Muscle of back (tissue), 3 donors: ENCODE measurements at regions not wholly inside any gene's neighbourhood (a gene's known extent, or its start where the extent isn't known, plus 50 kb on each side); places are given as distances from the start of the nearest gene placed in this dataset.
A peak's percentile ranks its signal among the peaks of the same experiment; 100 is the strongest.

Source experiments
- DNase-seq, 3 donors: peaks; one replicate each; pipeline versions ENCODE4 v3.0.0 to v3.0.0-alpha.2; 2013

- no peak for DNase-seq
These were observed 509.1 kb upstream of the FAT1 start for GRCh38 chr4:187232796-187233195.

- peak in 1 of 3 donors; percentile 15 for DNase-seq
These were observed 512.0 kb upstream of the FAT1 start for GRCh38 chr4:187235456-187236170.

GRCh38 chr4:187236209-187236890 is 512.7 kb upstream of the FAT1 start:
- DNase-seq = peak in 2 of 3 donors; percentile 22 to 42

GRCh38 chr4:187238646-187239045 is 515.0 kb upstream of the FAT1 start:
- DNase-seq = no peak

- DNase-seq = no peak
These were observed 528.2 kb upstream of the FAT1 start for GRCh38 chr4:187251896-187252295.

GRCh38 chr4:187256897-187257296 is 533.2 kb upstream of the FAT1 start:
- no peak for DNase-seq

GRCh38 chr4:187258651-187259401 is 535.2 kb upstream of the FAT1 start:
- DNase-seq = no peak

GRCh38 chr4:187268940-187269339 is 545.3 kb upstream of the FAT1 start:
- no peak for DNase-seq

GRCh38 chr4:187270154-187270553 is 546.5 kb upstream of the FAT1 start:
- no peak for DNase-seq

- no peak for DNase-seq
These were observed 548.2 kb upstream of the FAT1 start for GRCh38 chr4:187271848-187272247.

- DNase-seq = no peak
These were observed 550.5 kb upstream of the FAT1 start for GRCh38 chr4:187274153-187274552.

GRCh38 chr4:187276736-187277408 is 553.2 kb upstream of the FAT1 start:
- no peak for DNase-seq

- DNase-seq = peak; percentile 26 to 63 (median 35)
These were observed 559.7 kb upstream of the FAT1 start for GRCh38 chr4:187283201-187283955.

GRCh38 chr4:187286525-187286924 is 562.9 kb upstream of the FAT1 start:
- DNase-seq = no peak

- no peak for DNase-seq
These were observed 565.7 kb upstream of the FAT1 start for GRCh38 chr4:187289371-187289770.

- peak in 1 of 3 donors; percentile 55 for DNase-seq
These were observed 571.2 kb upstream of the FAT1 start for GRCh38 chr4:187294861-187295260.

- peak in 1 of 3 donors; percentile 4 for DNase-seq
These were observed 578.3 kb upstream of the FAT1 start for GRCh38 chr4:187301923-187302322.

GRCh38 chr4:187302457-187303150 is 578.9 kb upstream of the FAT1 start:
- DNase-seq = peak in 2 of 3 donors; percentile 21 to 44

GRCh38 chr4:187304133-187304532 is 580.5 kb upstream of the FAT1 start:
- no peak for DNase-seq

- no peak for DNase-seq
These were observed 583.5 kb upstream of the FAT1 start for GRCh38 chr4:187307131-187307530.

GRCh38 chr4:187309456-187309855 is 585.8 kb upstream of the FAT1 start:
- peak in 1 of 3 donors; percentile 36 for DNase-seq
